ENCODE measurements at regions not wholly inside any gene's neighbourhood (a gene's known extent, or its start where the extent isn't known, plus 50 kb on each side); places are given as distances from the start of the nearest gene placed in this dataset.

- no peaks in the 10 kb centered on the region for H3K36me3 ChIP-seq (replicated peaks)
- no peak for TF ChIP-seq CTCF (IDR thresholded peaks at IDR 0.05; ENCODE audit: low read depth, low read length, missing control alignments)
- in situ Hi-C loops (cut with HindIII; ENCODE audit: low pct_ligation_motif_present, low sequenced_read_pairs), result no loop called here
- no peak overlapping the region for H3K27ac ChIP-seq
- DNase-seq, result no peak
- no peak overlapping the region for H3K4me3 ChIP-seq (ENCODE audit: low read depth, low read length)
- no peaks in the 10 kb centered on the region for H3K27me3 ChIP-seq (replicated peaks)
Observed at GRCh38 chr3:70606018-70606417, 293.6 kb upstream of the MDFIC2 start.

GRCh38 chr3:70603103-70603502 lies 290.7 kb upstream of the MDFIC2 start:
- no peaks in the 10 kb centered on the region for H3K27me3 ChIP-seq (replicated peaks)
- H3K4me3 ChIP-seq (ENCODE audit: low read depth, low read length), result no peak overlapping the region
- no peak overlapping the region for H3K27ac ChIP-seq
- in situ Hi-C loops (cut with HindIII; ENCODE audit: low pct_ligation_motif_present, low sequenced_read_pairs), result no loop called here
- DNase-seq, result no peak
- TF ChIP-seq CTCF (IDR thresholded peaks at IDR 0.05; ENCODE audit: low read depth, low read length, missing control alignments), result no peak
- no peaks in the 10 kb centered on the region for H3K36me3 ChIP-seq (replicated peaks)

- in situ Hi-C loops (cut with HindIII; ENCODE audit: low pct_ligation_motif_present, low sequenced_read_pairs), result no loop called here
- no peak overlapping the region for H3K27ac ChIP-seq
- TF ChIP-seq CTCF (IDR thresholded peaks at IDR 0.05; ENCODE audit: low read depth, low read length, missing control alignments), result no peak
Observed at GRCh38 chr3:70597312-70597711, 284.9 kb upstream of the MDFIC2 start.

GRCh38 chr3:70583682-70584081 lies 271.2 kb upstream of the MDFIC2 start:
- Histone ChIP-seq H3K4me3 (ENCODE audit: low read depth, low read length) (no peak overlapping the region), H3K27me3 (replicated peaks) (no peaks in the 10 kb centered on the region), H3K27ac (no peak overlapping the region), H3K36me3 (replicated peaks) (no peaks in the 10 kb centered on the region)
- no peak for DNase-seq
- no peak for TF ChIP-seq CTCF (IDR thresholded peaks at IDR 0.05; ENCODE audit: low read depth, low read length, missing control alignments)
- in situ Hi-C loops (cut with HindIII; ENCODE audit: low pct_ligation_motif_present, low sequenced_read_pairs), result no loop called here

More at GRCh38 chr3:70597312-70597711, 284.9 kb upstream of the MDFIC2 start:
- no peak for DNase-seq
- H3K4me3 ChIP-seq (ENCODE audit: low read depth, low read length), result no peak overlapping the region
- H3K36me3 ChIP-seq (replicated peaks), result no peaks in the 10 kb centered on the region
- no peaks in the 10 kb centered on the region for H3K27me3 ChIP-seq (replicated peaks)

- Histone ChIP-seq H3K4me3 (ENCODE audit: low read depth, low read length) (no peak overlapping the region), H3K27me3 (replicated peaks) (no peaks in the 10 kb centered on the region), H3K27ac (no peak overlapping the region), H3K36me3 (replicated peaks) (no peaks in the 10 kb centered on the region)
- no peak for DNase-seq
- no peak for TF ChIP-seq CTCF (IDR thresholded peaks at IDR 0.05; ENCODE audit: low read depth, low read length, missing control alignments)
- in situ Hi-C loops (cut with HindIII; ENCODE audit: low pct_ligation_motif_present, low sequenced_read_pairs), result no loop called here
Observed at GRCh38 chr3:70582803-70583202, 270.4 kb upstream of the MDFIC2 start.

- Histone ChIP-seq H3K27ac (no peak overlapping the region), H3K4me3 (ENCODE audit: low read depth, low read length) (no peak overlapping the region), H3K27me3 (replicated peaks) (no peaks in the 10 kb centered on the region), H3K36me3 (replicated peaks) (no peaks in the 10 kb centered on the region)
- in situ Hi-C loops (cut with HindIII; ENCODE audit: low pct_ligation_motif_present, low sequenced_read_pairs), result no loop called here
- no peak for TF ChIP-seq CTCF (IDR thresholded peaks at IDR 0.05; ENCODE audit: low read depth, low read length, missing control alignments)
- DNase-seq, result no peak
Observed at GRCh38 chr3:70580021-70580420, 267.6 kb upstream of the MDFIC2 start.

Data from brain microvascular endothelial cell (primary cell).